GM23248 (cell line): ENCODE measurements at regions not wholly inside any gene's neighbourhood (a gene's known extent, or its start where the extent isn't known, plus 50 kb on each side); places are given as distances from the start of the nearest gene placed in this dataset.

Experiments used
- EZH2 ChIP-seq: fragments of 200-600 bp; sonication (generic); IDR thresholded peaks from 2 replicates; pipeline ENCODE4 v1.6.1; 2018; ENCODE audit warnings: antibody characterized with exemption, mild to moderate bottlenecking; ENCODE audit not compliant: insufficient read depth, poor library complexity, severe bottlenecking
- EZH2phosphoT487 ChIP-seq: fragments of 200-600 bp; sonication (generic); IDR thresholded peaks from 2 replicates; pipeline ENCODE4 v1.6.1; 2018; ENCODE audit warnings: antibody characterized with exemption, moderate library complexity, mild to moderate bottlenecking, low read depth; ENCODE audit not compliant: insufficient read depth

- TF ChIP-seq EZH2phosphoT487, result no peak
- no peak for TF ChIP-seq EZH2
Observed at GRCh38 chr1:232307296-232308017, 322.5 kb downstream of the SIPA1L2 start.
